Testis (tissue), 2 donors: ENCODE measurements at regions not wholly inside any gene's neighbourhood (a gene's known extent, or its start where the extent isn't known, plus 50 kb on each side); places are given as distances from the start of the nearest gene placed in this dataset.

Experiments used
- POLR2A ChIP-seq: fragments of 450-650 bp; IDR thresholded peaks from one replicate; pipeline ENCODE4 v1.6.1; 2017; ENCODE audit warnings: antibody characterized with exemption, mild to moderate bottlenecking, moderate library complexity
- TF ChIP-seq, protein P1 (sequence below), 3 experiments: fragments of 450-650 bp in 2 of 3; fragments of 200-600 bp in 1 of 3; sonication (generic) in 1 of 3; IDR thresholded peaks; one replicate each; pipeline ENCODE4 v1.5.1; 2016 to 2019; ENCODE audit warnings: antibody characterized with exemption in 3 of 3, mild to moderate bottlenecking in 2 of 3, moderate library complexity in 1 of 3

DNA sequence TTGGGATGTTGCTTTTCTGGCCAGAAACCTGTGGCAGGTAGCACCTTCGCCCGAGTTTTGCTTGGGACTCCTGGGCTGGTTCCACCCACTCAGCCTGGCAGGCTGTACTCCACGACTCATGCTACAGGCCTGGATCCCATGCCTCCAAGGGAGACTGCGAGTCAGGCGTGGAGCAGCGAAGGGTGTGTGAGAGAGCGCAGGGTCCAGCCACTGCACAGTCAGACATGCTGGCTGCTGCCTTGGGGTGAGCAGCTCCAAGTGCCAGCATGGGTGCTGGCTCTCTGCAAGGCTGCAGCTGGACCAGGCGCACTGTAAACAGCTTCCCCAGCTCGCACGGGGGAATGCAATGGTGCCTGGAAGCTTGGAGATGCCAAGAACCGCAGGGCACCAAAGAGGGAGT, 249.6 kb upstream of the EDIL3 start:
- TF ChIP-seq, protein P1, sequence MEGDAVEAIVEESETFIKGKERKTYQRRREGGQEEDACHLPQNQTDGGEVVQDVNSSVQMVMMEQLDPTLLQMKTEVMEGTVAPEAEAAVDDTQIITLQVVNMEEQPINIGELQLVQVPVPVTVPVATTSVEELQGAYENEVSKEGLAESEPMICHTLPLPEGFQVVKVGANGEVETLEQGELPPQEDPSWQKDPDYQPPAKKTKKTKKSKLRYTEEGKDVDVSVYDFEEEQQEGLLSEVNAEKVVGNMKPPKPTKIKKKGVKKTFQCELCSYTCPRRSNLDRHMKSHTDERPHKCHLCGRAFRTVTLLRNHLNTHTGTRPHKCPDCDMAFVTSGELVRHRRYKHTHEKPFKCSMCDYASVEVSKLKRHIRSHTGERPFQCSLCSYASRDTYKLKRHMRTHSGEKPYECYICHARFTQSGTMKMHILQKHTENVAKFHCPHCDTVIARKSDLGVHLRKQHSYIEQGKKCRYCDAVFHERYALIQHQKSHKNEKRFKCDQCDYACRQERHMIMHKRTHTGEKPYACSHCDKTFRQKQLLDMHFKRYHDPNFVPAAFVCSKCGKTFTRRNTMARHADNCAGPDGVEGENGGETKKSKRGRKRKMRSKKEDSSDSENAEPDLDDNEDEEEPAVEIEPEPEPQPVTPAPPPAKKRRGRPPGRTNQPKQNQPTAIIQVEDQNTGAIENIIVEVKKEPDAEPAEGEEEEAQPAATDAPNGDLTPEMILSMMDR (IDR thresholded peaks at IDR 0.05) = no peak
- no peak for TF ChIP-seq POLR2A
